HepG2 (cell line): ENCODE measurements at regions not wholly inside any gene's neighbourhood (a gene's known extent, or its start where the extent isn't known, plus 50 kb on each side); places are given as distances from the start of the nearest gene placed in this dataset.

Experiments used
- ATAC-seq: fragments of 200-7000 bp; cut with Tn5 transposase; 3 replicates; pipeline ENCODE4 v1.9.1; 2020; ENCODE audit warnings: mild to moderate bottlenecking, moderate library complexity
- BruUV-seq: library from RNA; stranded (reverse); fragments of 400-500 nt; replicated peaks from 2 replicates; lab custom pipeline; 2021; lab: Mats Ljungman, UMichigan
- CTCF ChIA-PET: fragments of 300-600 bp; formaldehyde crosslinking; extraction: SDS; loops from one replicate; lab custom pipeline; 2021; ENCODE audit warnings: low total read pairs, inconsistent platforms, low intra/inter-chr PET ratio; lab: Yijun Ruan, JAX
- POLR2A ChIA-PET: fragments of 350-600 bp; sonication (Branson Sonifier 250); formaldehyde crosslinking; loops from one replicate; lab custom pipeline; 2020; ENCODE audit warnings: antibody characterized with exemption, inconsistent platforms; lab: Yijun Ruan, JAX
- DNase-seq: peaks from one replicate; pipeline ENCODE4 v3.0.0-alpha.2; 2015; ENCODE audit warnings: low spot score
- FAIRE-seq: peaks from 3 replicates; lab custom pipeline; 2011; peaks lifted over from hg19 to GRCh38; lab: Jason Lieb, UNC
- H2AFZ ChIP-seq: one replicate; pipeline ENCODE4 v1.6.1; 2011; ENCODE audit warnings: low read length, inconsistent platforms
- H3K27ac ChIP-seq: fragments of 300-600 bp; 3 replicates; pipeline ENCODE4 v1.8.0; 2011; ENCODE audit warnings: mixed run types, mild to moderate bottlenecking, mixed read lengths, low read length, inconsistent platforms; ENCODE audit not compliant: insufficient read depth; ENCODE audit errors: extremely low read length
- H3K27me3 ChIP-seq, 2 experiments: fragments of 200-600 bp in 1 of 2; 2 replicates in 1 of 2; 3 replicates in 1 of 2; pipeline versions ENCODE4 v1.6.0 to v1.8.0; 2011; ENCODE audit warnings: low read length in 2 of 2, mild to moderate bottlenecking in 2 of 2, moderate library complexity in 2 of 2, inconsistent platforms in 1 of 2; ENCODE audit not compliant: insufficient read depth in 2 of 2, control insufficient read depth in 1 of 2
- H3K36me3 ChIP-seq, 2 experiments: fragments of 200-600 bp in 1 of 2; replicated peaks in 1 of 2; 2 replicates in 1 of 2; 3 replicates in 1 of 2; pipeline versions ENCODE4 v1.5.1 to v1.8.0; 2011; ENCODE audit warnings: low read length in 2 of 2, inconsistent platforms in 1 of 2; ENCODE audit not compliant: insufficient read depth in 2 of 2, control insufficient read depth in 1 of 2
- H3K4me1 ChIP-seq: 2 replicates; pipeline ENCODE4 v1.5.1; 2012; ENCODE audit warnings: low read length, inconsistent platforms; ENCODE audit not compliant: insufficient read depth
- H3K4me2 ChIP-seq: 2 replicates; pipeline ENCODE4 v1.6.0; 2011; ENCODE audit warnings: low read depth, low read length, inconsistent platforms
- H3K4me3 ChIP-seq, 3 experiments: fragments of 200-600 bp in 1 of 3; sonication (generic), shearing (Covaris generic) in 1 of 3; replicated peaks in 1 of 3; 2 replicates each; pipeline ENCODE4 v1.5.1; 2011 to 2016; ENCODE audit warnings: low read length in 3 of 3, inconsistent platforms in 2 of 3, low read depth in 2 of 3, mild to moderate bottlenecking in 2 of 3, control low read depth in 1 of 3, mixed read lengths in 1 of 3; ENCODE audit not compliant: insufficient read depth in 1 of 3
- H3K79me2 ChIP-seq: one replicate; pipeline ENCODE4 v1.6.1; 2011; ENCODE audit warnings: low read length, inconsistent platforms; ENCODE audit not compliant: insufficient read depth
- H3K9ac ChIP-seq: 2 replicates; pipeline ENCODE4 v1.6.0; 2011; ENCODE audit warnings: mild to moderate bottlenecking, low read depth, low read length, inconsistent platforms; ENCODE audit not compliant: insufficient read depth
- H3K9me3 ChIP-seq: 2 replicates; pipeline ENCODE4 v1.5.1; 2012; ENCODE audit warnings: mild to moderate bottlenecking, low read length
- H4K20me1 ChIP-seq: 2 replicates; pipeline ENCODE4 v1.6.0; 2011; ENCODE audit warnings: inconsistent platforms, mild to moderate bottlenecking, low read length, moderate library complexity; ENCODE audit not compliant: insufficient read depth
- CREB1 ChIP-seq, 2 experiments: fragments of 450-650 bp in 1 of 2; IDR thresholded peaks; 2 replicates each; pipeline ENCODE4 v1.6.1; 2016 to 2017; ENCODE audit warnings: control low read depth in 1 of 2, mild to moderate bottlenecking in 1 of 2, missing compliant biosample characterization in 1 of 2, missing genetic modification characterization in 1 of 2
- GTF3A ChIP-seq: sonication (generic); formaldehyde crosslinking; conservative IDR thresholded peaks from 2 replicates; pipeline ENCODE4 v1.4.0; 2020; ENCODE audit warnings: mild to moderate bottlenecking, missing genetic modification reagents
- MEF2D ChIP-seq: sonication (generic); formaldehyde crosslinking; IDR thresholded peaks from 2 replicates; pipeline ENCODE4 v1.5.1; 2020; ENCODE audit warnings: mild to moderate bottlenecking, missing genetic modification reagents
- MEIS1 ChIP-seq: sonication (generic); formaldehyde crosslinking; IDR thresholded peaks from 2 replicates; pipeline ENCODE4 v1.9.0; 2021; ENCODE audit warnings: mild to moderate bottlenecking, missing genetic modification reagents, moderate library complexity, borderline replicate concordance
- NR0B2 ChIP-seq: sonication (generic); formaldehyde crosslinking; IDR thresholded peaks from 2 replicates; pipeline ENCODE4 v1.4.0; 2020; ENCODE audit warnings: mild to moderate bottlenecking, missing genetic modification reagents
- SRSF1 ChIP-seq: fragments of 200-400 bp; formaldehyde crosslinking; optimal IDR thresholded peaks from 2 replicates; pipeline ENCODE3; 2017; ENCODE audit warnings: mild to moderate bottlenecking, low read depth, low read length, moderate library complexity
- TERF1 ChIP-seq: sonication (generic); formaldehyde crosslinking; IDR thresholded peaks from 2 replicates; pipeline ENCODE4 v1.8.0; 2022; ENCODE audit warnings: mild to moderate bottlenecking, missing genetic modification reagents, moderate library complexity
- ZNF260 ChIP-seq: sonication (generic); formaldehyde crosslinking; IDR thresholded peaks from 2 replicates; pipeline ENCODE4 v1.4.0; 2020; ENCODE audit warnings: missing genetic modification reagents, low read depth, mild to moderate bottlenecking, borderline replicate concordance
- in situ Hi-C: cut with HindIII; loops from 2 replicates; pipeline ENCODE4 v1.10.0; 2017; ENCODE audit warnings: low pct_unique_long_range_greater_than_20kb; ENCODE audit not compliant: extremely low pct_ligation_motif_present
- intact Hi-C: fragments of 100-400 bp; cut with micrococcal nuclease; formaldehyde crosslinking; loops from one replicate; pipeline ENCODE4 v1.10.0; 2022; ENCODE audit not compliant: unreplicated experiment
- TF ChIP-seq, protein P1 (sequence below): sonication (generic); formaldehyde crosslinking; IDR thresholded peaks from 2 replicates; pipeline ENCODE4 v1.4.0; 2020; ENCODE audit warnings: missing genetic modification reagents, borderline replicate concordance
- TF ChIP-seq, protein P2 (sequence below): sonication (generic); formaldehyde crosslinking; IDR thresholded peaks from 2 replicates; pipeline ENCODE4 v1.4.0; 2020; ENCODE audit warnings: mild to moderate bottlenecking, low read depth, missing genetic modification reagents

- no peaks in the 10 kb centered on the region for H3K4me1 ChIP-seq
- in situ Hi-C loops (no loop called here), intact Hi-C loops (no loop called here)
- no peak overlapping the region for H2AFZ ChIP-seq
- POLR2A ChIA-PET: no interaction called here
- H4K20me1 ChIP-seq: no peaks in the 10 kb centered on the region
- H3K9ac ChIP-seq: no peak overlapping the region
- 0 out of 2 replicates have a peak, but pooled peaks cover 3% of the 10 kb centered on the region for H3K9me3 ChIP-seq
- no peak overlapping the region for H3K4me2 ChIP-seq
- TF ChIP-seq CREB1 (IDR thresholded peaks at IDR 0.05): no peak
- no peak for TF ChIP-seq CREB1 (CRISPR knock-in tag; IDR thresholded peaks at IDR 0.05)
- TF ChIP-seq, protein P1, sequence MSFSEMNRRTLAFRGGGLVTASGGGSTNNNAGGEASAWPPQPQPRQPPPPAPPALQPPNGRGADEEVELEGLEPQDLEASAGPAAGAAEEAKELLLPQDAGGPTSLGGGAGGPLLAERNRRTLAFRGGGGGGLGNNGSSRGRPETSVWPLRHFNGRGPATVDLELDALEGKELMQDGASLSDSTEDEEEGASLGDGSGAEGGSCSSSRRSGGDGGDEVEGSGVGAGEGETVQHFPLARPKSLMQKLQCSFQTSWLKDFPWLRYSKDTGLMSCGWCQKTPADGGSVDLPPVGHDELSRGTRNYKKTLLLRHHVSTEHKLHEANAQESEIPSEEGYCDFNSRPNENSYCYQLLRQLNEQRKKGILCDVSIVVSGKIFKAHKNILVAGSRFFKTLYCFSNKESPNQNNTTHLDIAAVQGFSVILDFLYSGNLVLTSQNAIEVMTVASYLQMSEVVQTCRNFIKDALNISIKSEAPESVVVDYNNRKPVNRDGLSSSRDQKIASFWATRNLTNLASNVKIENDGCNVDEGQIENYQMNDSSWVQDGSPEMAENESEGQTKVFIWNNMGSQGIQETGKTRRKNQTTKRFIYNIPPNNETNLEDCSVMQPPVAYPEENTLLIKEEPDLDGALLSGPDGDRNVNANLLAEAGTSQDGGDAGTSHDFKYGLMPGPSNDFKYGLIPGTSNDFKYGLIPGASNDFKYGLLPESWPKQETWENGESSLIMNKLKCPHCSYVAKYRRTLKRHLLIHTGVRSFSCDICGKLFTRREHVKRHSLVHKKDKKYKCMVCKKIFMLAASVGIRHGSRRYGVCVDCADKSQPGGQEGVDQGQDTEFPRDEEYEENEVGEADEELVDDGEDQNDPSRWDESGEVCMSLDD (CRISPR knock-in tag): no peak
- TF ChIP-seq GTF3A: no peak
- TF ChIP-seq, protein P2, sequence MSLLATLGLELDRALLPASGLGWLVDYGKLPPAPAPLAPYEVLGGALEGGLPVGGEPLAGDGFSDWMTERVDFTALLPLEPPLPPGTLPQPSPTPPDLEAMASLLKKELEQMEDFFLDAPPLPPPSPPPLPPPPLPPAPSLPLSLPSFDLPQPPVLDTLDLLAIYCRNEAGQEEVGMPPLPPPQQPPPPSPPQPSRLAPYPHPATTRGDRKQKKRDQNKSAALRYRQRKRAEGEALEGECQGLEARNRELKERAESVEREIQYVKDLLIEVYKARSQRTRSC (CRISPR knock-in tag): no peak
- TF ChIP-seq MEIS1 (CRISPR knock-in tag): no peak
- no peak for TF ChIP-seq MEF2D (CRISPR knock-in tag)
- TF ChIP-seq TERF1: no peak
- no peak for TF ChIP-seq SRSF1
- no peak for TF ChIP-seq NR0B2 (CRISPR knock-in tag)
- TF ChIP-seq ZNF260 (CRISPR knock-in tag): no peak
- no peaks in the 10 kb centered on the region for H3K36me3 ChIP-seq
- FAIRE-seq (no peak), DNase-seq (no peak), ATAC-seq (no peak)
- H3K4me3 ChIP-seq: no peak overlapping the region
- no peaks in the 10 kb centered on the region for H3K79me2 ChIP-seq
- CTCF ChIA-PET: no interaction called here
- no peaks in the 10 kb centered on the region for H3K27me3 ChIP-seq
- no TSS peak for BruUV-seq
- H3K27ac ChIP-seq: no peak overlapping the region
These were observed 907.8 kb upstream of the CRIM1 start for GRCh38 chr2:35447821-35448220.
